H9 (cell line): ENCODE measurements at regions not wholly inside any gene's neighbourhood (a gene's known extent, or its start where the extent isn't known, plus 50 kb on each side); places are given as distances from the start of the nearest gene placed in this dataset.

Experiments used
- DNase-seq: peaks from one replicate; pipeline ENCODE4 v3.0.0-alpha.2; 2017
- H2AFZ ChIP-seq: one replicate; pipeline ENCODE4 v1.6.1; 2013; ENCODE audit warnings: mild to moderate bottlenecking, low read length, control low read depth, moderate library complexity
- H2AK5ac ChIP-seq: 2 replicates; pipeline ENCODE4 v1.6.1; 2013; ENCODE audit warnings: low read length, control low read depth, mixed read lengths; ENCODE audit not compliant: insufficient read length
- H2BK120ac ChIP-seq: one replicate; pipeline ENCODE4 v1.6.1; 2013; ENCODE audit warnings: low read depth, mild to moderate bottlenecking, low read length, control low read depth, inconsistent platforms; ENCODE audit not compliant: poor library complexity, severe bottlenecking
- H2BK12ac ChIP-seq: 2 replicates; pipeline ENCODE4 v1.6.1; 2013; ENCODE audit warnings: low read length, control low read depth, mixed read lengths, low read depth; ENCODE audit not compliant: insufficient read length
- H2BK15ac ChIP-seq: 2 replicates; pipeline ENCODE4 v1.6.1; 2013; ENCODE audit warnings: low read depth, low read length, control low read depth
- H2BK20ac ChIP-seq: one replicate; pipeline ENCODE4 v1.6.1; 2013; ENCODE audit warnings: low read depth, mild to moderate bottlenecking, low read length, control low read depth, inconsistent platforms; ENCODE audit not compliant: poor library complexity, severe bottlenecking
- H2BK5ac ChIP-seq: 2 replicates; pipeline ENCODE4 v1.6.1; 2013; ENCODE audit warnings: low read length, control low read depth, mixed read lengths; ENCODE audit not compliant: insufficient read length
- H3K14ac ChIP-seq: 2 replicates; pipeline ENCODE4 v1.6.1; 2013; ENCODE audit warnings: low read length, control low read depth; ENCODE audit not compliant: insufficient read depth
- H3K18ac ChIP-seq: 2 replicates; pipeline ENCODE4 v1.6.1; 2013; ENCODE audit warnings: low read depth, mild to moderate bottlenecking, mixed read lengths, low read length, control low read depth; ENCODE audit not compliant: insufficient read length
- H3K23ac ChIP-seq: 2 replicates; pipeline ENCODE4 v1.6.1; 2013; ENCODE audit warnings: low read length, control low read depth, mixed read lengths, low read depth; ENCODE audit not compliant: insufficient read length
- H3K23me2 ChIP-seq: 2 replicates; pipeline ENCODE4 v1.6.1; 2013; ENCODE audit warnings: low read depth, mild to moderate bottlenecking, mixed read lengths, low read length, control low read depth; ENCODE audit not compliant: insufficient read length, poor library complexity, severe bottlenecking
- H3K27ac ChIP-seq: 2 replicates; pipeline ENCODE4 v1.5.1; 2013; ENCODE audit warnings: low read length, control low read depth, mixed read lengths, low read depth; ENCODE audit not compliant: insufficient read length
- H3K27me3 ChIP-seq: 2 replicates; pipeline ENCODE4 v1.6.1; 2013; ENCODE audit warnings: low read length, control low read depth, inconsistent platforms; ENCODE audit not compliant: insufficient read depth
- H3K4ac ChIP-seq: 2 replicates; pipeline ENCODE4 v1.6.1; 2013; ENCODE audit warnings: low read depth, mild to moderate bottlenecking, control low read depth, inconsistent platforms, low read length, moderate library complexity
- H3K4me1 ChIP-seq: 2 replicates; pipeline ENCODE4 v1.6.1; 2013; ENCODE audit warnings: low read length, control low read depth, inconsistent platforms; ENCODE audit not compliant: insufficient read depth
- H3K4me2 ChIP-seq: 2 replicates; pipeline ENCODE4 v1.6.1; 2013; ENCODE audit warnings: low read length, control low read depth, mixed read lengths; ENCODE audit not compliant: insufficient read length, insufficient read depth
- H3K56ac ChIP-seq: 2 replicates; pipeline ENCODE4 v1.6.1; 2013; ENCODE audit warnings: low read depth, mild to moderate bottlenecking, mixed read lengths, low read length, control low read depth; ENCODE audit not compliant: insufficient read length
- H3K79me1 ChIP-seq: 2 replicates; pipeline ENCODE4 v1.6.1; 2013; ENCODE audit warnings: low read depth, mild to moderate bottlenecking, moderate library complexity, low read length, control low read depth, inconsistent platforms; ENCODE audit not compliant: insufficient read depth, poor library complexity, severe bottlenecking
- H3K79me2 ChIP-seq: 2 replicates; pipeline ENCODE4 v1.6.1; 2013; ENCODE audit warnings: low read length, control low read depth, inconsistent platforms; ENCODE audit not compliant: insufficient read depth
- H3K9ac ChIP-seq: 2 replicates; pipeline ENCODE4 v1.6.1; 2013; ENCODE audit warnings: low read length, control low read depth, mixed read lengths; ENCODE audit not compliant: insufficient read length; ENCODE audit errors: extremely low read depth
- H3K9me3 ChIP-seq: one replicate; pipeline ENCODE4 v1.6.1; 2013; ENCODE audit warnings: low read depth, low read length, inconsistent platforms; ENCODE audit not compliant: control insufficient read depth
- H3T11ph ChIP-seq: one replicate; pipeline ENCODE4 v1.6.1; 2013; ENCODE audit warnings: mild to moderate bottlenecking, low read length, control low read depth, inconsistent platforms
- H4K20me1 ChIP-seq: one replicate; pipeline ENCODE4 v1.6.1; 2013; ENCODE audit not compliant: control insufficient read depth, insufficient read length, insufficient read depth
- H4K5ac ChIP-seq: 2 replicates; pipeline ENCODE4 v1.6.1; 2013; ENCODE audit warnings: low read depth, mild to moderate bottlenecking, mixed read lengths, low read length, control low read depth; ENCODE audit not compliant: insufficient read length
- H4K8ac ChIP-seq: replicated peaks from 2 replicates; pipeline ENCODE4 v1.6.1; 2013; ENCODE audit warnings: low read length, control low read depth, mixed read lengths, low read depth; ENCODE audit not compliant: insufficient read length
- H4K91ac ChIP-seq: 2 replicates; pipeline ENCODE4 v1.6.1; 2013; ENCODE audit warnings: low read depth, mild to moderate bottlenecking, moderate library complexity, mixed read lengths, low read length, control low read depth; ENCODE audit not compliant: insufficient read length
- H3K27ac Mint-ChIP-seq, 3 experiments: 2 replicates in 2 of 3; 3 replicates in 1 of 3; pipeline ENCODE4 v1.8.0; 2020 to 2021; ENCODE audit warnings: mixed read lengths in 3 of 3, mild to moderate bottlenecking in 1 of 3, moderate library complexity in 1 of 3
- H3K27me3 Mint-ChIP-seq: 2 replicates; pipeline ENCODE4 v1.8.0; 2021; ENCODE audit warnings: low read depth, mild to moderate bottlenecking, moderate library complexity, mixed read lengths
- H3K36me3 Mint-ChIP-seq, 3 experiments: 2 replicates in 2 of 3; 3 replicates in 1 of 3; pipeline ENCODE4 v1.8.0; 2020 to 2021; ENCODE audit warnings: low read depth in 3 of 3, mixed read lengths in 3 of 3; ENCODE audit not compliant: insufficient read depth in 1 of 3
- H3K4me1 Mint-ChIP-seq, 2 experiments: 2 replicates each; pipeline ENCODE4 v1.8.0; 2020; ENCODE audit warnings: mixed read lengths in 2 of 2
- H3K4me3 Mint-ChIP-seq, 2 experiments: 2 replicates in 1 of 2; 3 replicates in 1 of 2; pipeline ENCODE4 v1.8.0; 2020 to 2021; ENCODE audit warnings: mild to moderate bottlenecking in 2 of 2, mixed read lengths in 2 of 2, moderate library complexity in 1 of 2
- H3K9me3 Mint-ChIP-seq, 2 experiments: 2 replicates in 1 of 2; 3 replicates in 1 of 2; pipeline ENCODE4 v1.8.0; 2020; ENCODE audit warnings: mild to moderate bottlenecking in 2 of 2, mixed read lengths in 2 of 2, moderate library complexity in 1 of 2
- CTCF ChIP-seq: fragments of 200-600 bp; sonication (generic); conservative IDR thresholded peaks from 3 replicates; pipeline ENCODE4 v1.8.0; 2021; ENCODE audit warnings: antibody characterized with exemption, mild to moderate bottlenecking
- WGBS: extraction: QIAGEN DNeasy Blood & Tissue Kit; methylation state at CpG from one replicate; pipeline ENCODE4 v1.1.7; 2013; ENCODE audit warnings: missing lambda C conversion rate, low lambda C conversion rate, mixed read lengths; ENCODE audit not compliant: insufficient read length; ENCODE audit errors: extremely low coverage; 5-methylcytosine and 5-hydroxymethylcytosine counted together

- no peak overlapping the region for H3K27ac Mint-ChIP-seq
- no CpG with 5 or more reads among the region's 2 CpGs for WGBS
- Histone ChIP-seq H3K9me3 (no peaks in the 10 kb centered on the region), H3K14ac (no peak overlapping the region), H3K23ac (no peak overlapping the region), H2BK120ac (no peak overlapping the region), H3K4me1 (no peaks in the 10 kb centered on the region), H4K91ac (no peak overlapping the region), H3K4ac (no peak overlapping the region), H3K79me2 (no peaks in the 10 kb centered on the region), H4K5ac (no peak overlapping the region), H3K27me3 (no peaks in the 10 kb centered on the region), H3K27ac (no peak overlapping the region), H3K23me2 (no peaks in the 10 kb centered on the region), H3K9ac (no peak overlapping the region), H2AFZ (no peak overlapping the region), H2AK5ac (no peak overlapping the region), H4K8ac (no peak overlapping the region), H2BK15ac (no peak overlapping the region), H2BK5ac (no peak overlapping the region), H2BK20ac (no peak overlapping the region), H3K18ac (no peak overlapping the region), H2BK12ac (no peak overlapping the region), H4K20me1 (no peaks in the 10 kb centered on the region), H3K4me2 (no peak overlapping the region), H3K79me1 (no peaks in the 10 kb centered on the region), H3T11ph (no peak overlapping the region), H3K56ac (no peak overlapping the region)
- no peak overlapping the region for H3K4me3 Mint-ChIP-seq
- H3K9me3 Mint-ChIP-seq = peaks cover 0 to 4% of the 10 kb centered on the region in 2 experiments; a peak in 3 of 5 replicates
- no peaks in the 10 kb centered on the region for H3K36me3 Mint-ChIP-seq
- H3K4me1 Mint-ChIP-seq = no peaks in the 10 kb centered on the region
- H3K27me3 Mint-ChIP-seq = no peaks in the 10 kb centered on the region; the same call in 1 of the 2 replicates
- no peak for DNase-seq
- no peak for TF ChIP-seq CTCF
Observed at GRCh38 chr3:5874931-5875341, 687.4 kb downstream of the EDEM1 start.
